ENCODE measurements at regions not wholly inside any gene's neighbourhood (a gene's known extent, or its start where the extent isn't known, plus 50 kb on each side); places are given as distances from the start of the nearest gene placed in this dataset.
"Not testable (repeated sequence)": the region's sequence is repeated elsewhere in the genome, so short reads cannot be mapped to it uniquely, and the experiment has no call there.

GRCh38 chr2:210963386-210963785 is 407.0 kb downstream of the CPS1 start:
- TF ChIP-seq CTCF (IDR thresholded peaks at IDR 0.05): no peak
- ChIA-PET POLR2A (no interaction called here), CTCF (no interaction called here)
- Mint-ChIP-seq H3K9me3 (no peaks in the 10 kb centered on the region), H3K27me3 (no peaks in the 10 kb centered on the region), H3K4me1 (no peaks in the 10 kb centered on the region), H3K36me3 (ENCODE audit: low read depth) (no peaks in the 10 kb centered on the region), H3K27ac (no peak overlapping the region), H3K4me3 (no peak overlapping the region)
- DNase-seq: no peak
- no peak for ATAC-seq (ENCODE audit: low read depth)
- intact Hi-C loops (cut with micrococcal nuclease): no loop called here

DNA sequence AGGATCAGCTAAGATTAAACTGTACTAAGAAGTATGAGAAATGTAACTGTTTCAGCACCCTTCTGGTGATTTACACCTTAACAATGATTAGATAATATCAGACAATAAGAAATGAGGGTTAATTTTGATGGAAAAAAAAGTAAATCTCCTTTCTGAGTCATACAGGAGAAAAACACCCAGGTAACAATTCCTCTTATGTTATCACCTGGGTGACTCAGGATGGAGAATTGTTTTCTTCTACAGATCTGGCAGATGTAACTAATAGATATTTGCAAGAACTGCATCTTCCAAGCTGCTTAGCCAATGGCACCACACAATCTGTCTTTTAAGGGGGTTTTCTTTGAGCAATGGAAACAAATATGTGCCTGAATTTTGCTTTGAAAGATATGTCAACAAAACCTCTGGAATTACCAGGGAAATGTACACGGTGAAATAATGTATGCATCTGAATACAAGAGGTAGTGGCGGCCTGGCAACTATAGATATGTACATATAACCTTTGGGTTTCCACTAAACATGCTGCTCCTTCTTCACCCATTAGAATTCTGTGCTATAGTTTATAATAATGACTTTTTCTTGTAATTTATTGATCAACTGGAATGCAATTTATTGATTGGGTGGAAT is 407.9 kb downstream of the CPS1 start:
- H3K4me1 Mint-ChIP-seq: no peaks in the 10 kb centered on the region
- ATAC-seq (ENCODE audit: low read depth) (no peak), DNase-seq (no peak)
- no peaks in the 10 kb centered on the region for H3K27me3 Mint-ChIP-seq
- H3K9me3 Mint-ChIP-seq: no peaks in the 10 kb centered on the region
- H3K27ac Mint-ChIP-seq: no peak overlapping the region
- intact Hi-C loops (cut with micrococcal nuclease): no loop called here
- ChIA-PET POLR2A (no interaction called here), CTCF (no interaction called here)
- TF ChIP-seq CTCF (IDR thresholded peaks at IDR 0.05): no peak
- no peak overlapping the region for H3K4me3 Mint-ChIP-seq
- H3K36me3 Mint-ChIP-seq (ENCODE audit: low read depth): no peaks in the 10 kb centered on the region

DNA sequence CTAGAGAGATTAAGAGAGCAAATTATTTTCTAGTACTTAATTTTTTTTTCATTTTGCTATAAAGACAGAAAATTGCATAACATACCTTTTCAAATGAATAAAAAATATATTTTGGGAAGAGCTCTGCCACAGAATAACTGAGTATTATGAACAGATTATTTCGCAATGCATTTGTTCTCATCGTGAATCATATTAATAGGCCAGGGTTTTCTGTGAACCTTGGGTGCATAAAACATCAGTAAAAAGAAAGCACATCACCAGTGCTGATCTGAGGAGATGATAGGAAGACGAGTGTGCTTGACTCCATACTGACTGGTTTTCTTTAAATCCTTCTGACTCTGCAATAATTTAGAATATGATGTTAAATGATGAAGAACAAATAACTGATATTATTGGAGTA is 409.1 kb downstream of the CPS1 start:
- intact Hi-C loops (cut with micrococcal nuclease): no loop called here
- Mint-ChIP-seq H3K9me3 (no peaks in the 10 kb centered on the region), H3K4me1 (no peaks in the 10 kb centered on the region), H3K36me3 (ENCODE audit: low read depth) (no peaks in the 10 kb centered on the region), H3K4me3 (no peak overlapping the region), H3K27me3 (no peaks in the 10 kb centered on the region), H3K27ac (no peak overlapping the region)
- POLR2A ChIA-PET: no interaction called here
- ATAC-seq (ENCODE audit: low read depth): no peak
- no peak for TF ChIP-seq CTCF (IDR thresholded peaks at IDR 0.05)
- CTCF ChIA-PET: no interaction called here
- no peak for DNase-seq

DNA sequence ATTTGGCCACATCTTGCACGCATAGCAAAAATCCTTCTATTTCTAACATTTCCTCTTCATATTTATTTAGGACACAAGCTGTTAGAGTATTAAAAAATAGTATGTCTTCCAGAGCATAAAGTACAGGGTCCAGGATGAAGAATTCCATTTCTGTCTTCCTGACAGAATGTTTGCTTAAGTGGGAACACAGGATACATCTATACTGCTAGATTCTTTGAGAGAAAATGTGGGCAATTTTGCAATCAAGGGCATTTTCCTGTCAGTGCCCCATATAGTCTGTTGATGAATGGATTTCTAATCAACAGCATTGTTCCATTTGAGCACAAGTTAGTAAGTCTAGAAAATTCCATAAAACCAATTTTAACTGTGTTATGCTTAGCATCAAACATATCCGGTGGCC is 409.9 kb downstream of the CPS1 start:
- H3K27me3 Mint-ChIP-seq: no peaks in the 10 kb centered on the region
- ATAC-seq (ENCODE audit: low read depth) (no peak), DNase-seq (no peak)
- no peak overlapping the region for H3K27ac Mint-ChIP-seq
- H3K4me3 Mint-ChIP-seq: no peak overlapping the region
- no peaks in the 10 kb centered on the region for H3K9me3 Mint-ChIP-seq
- no peaks in the 10 kb centered on the region for H3K36me3 Mint-ChIP-seq (ENCODE audit: low read depth)
- POLR2A ChIA-PET: no interaction called here
- H3K4me1 Mint-ChIP-seq: no peaks in the 10 kb centered on the region
- CTCF ChIA-PET: no interaction called here
- no peak for TF ChIP-seq CTCF (IDR thresholded peaks at IDR 0.05)
- intact Hi-C loops (cut with micrococcal nuclease): no loop called here

DNA sequence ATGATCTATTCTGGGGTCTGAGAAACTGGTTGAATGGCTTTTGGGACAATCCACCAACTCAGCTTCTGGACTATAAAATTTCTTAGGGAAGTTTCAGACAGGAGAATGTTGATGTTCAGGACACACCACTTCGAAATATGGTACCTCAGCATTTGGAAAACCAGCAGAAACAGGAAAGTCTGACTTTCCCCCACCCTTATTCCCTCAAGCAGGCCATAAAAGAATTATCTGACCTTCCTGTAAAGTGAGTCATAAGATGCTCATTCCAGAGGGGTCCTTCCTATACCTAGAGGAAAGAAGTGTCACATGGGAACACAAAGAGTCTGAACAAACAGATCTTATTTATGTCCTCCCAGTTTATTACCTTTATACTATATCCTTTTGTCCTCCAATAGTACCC is 415.0 kb downstream of the CPS1 start:
- ATAC-seq (ENCODE audit: low read depth) (no peak), DNase-seq (no peak)
- Mint-ChIP-seq H3K36me3 (ENCODE audit: low read depth) (no peaks in the 10 kb centered on the region), H3K4me1 (no peaks in the 10 kb centered on the region), H3K27me3 (no peaks in the 10 kb centered on the region), H3K27ac (no peak overlapping the region), H3K4me3 (no peak overlapping the region), H3K9me3 (no peaks in the 10 kb centered on the region)
- intact Hi-C loops (cut with micrococcal nuclease): no loop called here
- POLR2A ChIA-PET: no interaction called here
- no peak for TF ChIP-seq CTCF (IDR thresholded peaks at IDR 0.05)
- CTCF ChIA-PET: no interaction called here

- H3K9me3 Mint-ChIP-seq; H3K27ac Mint-ChIP-seq; H3K4me3 Mint-ChIP-seq; H3K4me1 Mint-ChIP-seq; H3K36me3 Mint-ChIP-seq (ENCODE audit: low read depth); DNase-seq; H3K27me3 Mint-ChIP-seq; intact Hi-C loops (cut with micrococcal nuclease); CTCF ChIA-PET; POLR2A ChIA-PET; ATAC-seq (ENCODE audit: low read depth): not testable (repeated sequence)
Observed at GRCh38 chr2:210986806-210987205, 430.4 kb downstream of the CPS1 start.

Data from activated B cell treated with CpG ODN at 0.5 μM for 24 hours (primary cell).